ENCODE measurements at regions not wholly inside any gene's neighbourhood (a gene's known extent, or its start where the extent isn't known, plus 50 kb on each side); places are given as distances from the start of the nearest gene placed in this dataset.

- Histone ChIP-seq H3K4me2 (ENCODE audit: low read depth, low read length) (no peak overlapping the region), H3K56ac (ENCODE audit: extremely low read depth, insufficient read depth, low read length) (no peak overlapping the region), H4K20me1 (ENCODE audit: insufficient read depth, low read length) (no peaks in the 10 kb centered on the region), H3K36me3 (ENCODE audit: control insufficient read depth, insufficient read depth, low read length) (no peaks in the 10 kb centered on the region), H3K4me3 (ENCODE audit: insufficient read depth, low read depth, low read length) (no peak overlapping the region), H3K4ac (ENCODE audit: low read depth, low read length) (no peak overlapping the region), H4K91ac (ENCODE audit: insufficient read depth, low read depth, low read length) (no peak overlapping the region), H2BK20ac (ENCODE audit: low read depth, low read length) (no peak overlapping the region), H2AFZ (replicated peaks; ENCODE audit: low read length, poor library complexity) (no peak overlapping the region), H3K27me3 (ENCODE audit: control insufficient read depth, insufficient read depth, low read length) (no peaks in the 10 kb centered on the region), H4K8ac (ENCODE audit: low read depth in 2 of 2, low read length in 2 of 2) (no peak overlapping the region), H2BK5ac (ENCODE audit: low read depth, low read length, poor library complexity, severe bottlenecking) (no peak overlapping the region), H4K5ac (ENCODE audit: low read depth, low read length) (no peak overlapping the region), H3K79me1 (ENCODE audit: low read depth in 1 of 2, low read length in 2 of 2) (no peaks in the 10 kb centered on the region), H3K23ac (ENCODE audit: low read depth, low read length) (no peak overlapping the region), H3K18ac (ENCODE audit: low read depth, low read length) (no peak overlapping the region), H2BK15ac (ENCODE audit: low read depth, low read length) (no peak overlapping the region), H2AK5ac (ENCODE audit: low read depth, low read length) (no peak overlapping the region), H3K9me1 (ENCODE audit: insufficient read depth, low read length) (no peaks in the 10 kb centered on the region), H3K4me1 (ENCODE audit: control insufficient read depth, insufficient read depth, low read length) (no peaks in the 10 kb centered on the region), H2BK120ac (ENCODE audit: low read depth, low read length) (no peak overlapping the region), H3K9ac (ENCODE audit: low read depth, low read length) (no peak overlapping the region), H3K27ac (ENCODE audit: insufficient read depth, low read length) (no peak overlapping the region), H2AK9ac (replicated peaks; ENCODE audit: low read depth, low read length, poor library complexity) (no peak overlapping the region), H3K9me3 (ENCODE audit: control insufficient read depth, insufficient read depth, low read length) (peaks cover 5% of the 10 kb centered on the region), H3K14ac (replicated peaks; ENCODE audit: low read depth, low read length) (no peak overlapping the region)
- intact Hi-C loops (cut with micrococcal nuclease) = no loop called here
- no peak for TF ChIP-seq ELK1 (IDR thresholded peaks at IDR 0.05; ENCODE audit: borderline replicate concordance, low read depth, low read length)
- TF ChIP-seq POLR2A (IDR thresholded peaks at IDR 0.05; ENCODE audit: low read depth, low read length) = no peak
- no peak for TF ChIP-seq MAZ (IDR thresholded peaks at IDR 0.05; ENCODE audit: borderline replicate concordance, low read depth, low read length)
- TF ChIP-seq RCOR1 (IDR thresholded peaks at IDR 0.05; ENCODE audit: insufficient replicate concordance, low read length) = no peak
- TF ChIP-seq CHD1 (IDR thresholded peaks at IDR 0.05; ENCODE audit: low read depth, low read length) = no peak
- no peak for TF ChIP-seq MAFK (IDR thresholded peaks at IDR 0.05; ENCODE audit: low read depth, low read length)
- TF ChIP-seq BHLHE40 (IDR thresholded peaks at IDR 0.05; ENCODE audit: low read depth, low read length) = no peak
- no peak for TF ChIP-seq NFE2L2 (IDR thresholded peaks at IDR 0.05; ENCODE audit: low read depth, low read length)
- no peak for TF ChIP-seq FOS (IDR thresholded peaks at IDR 0.05; ENCODE audit: low read depth, low read length)
- no peak for TF ChIP-seq RAD21 (IDR thresholded peaks at IDR 0.05; ENCODE audit: low read length)
- TF ChIP-seq RFX5 (IDR thresholded peaks at IDR 0.05; ENCODE audit: low read depth, low read length) = no peak
- TF ChIP-seq MXI1 (IDR thresholded peaks at IDR 0.05; ENCODE audit: borderline replicate concordance, low read depth, low read length) = no peak
- no peak for TF ChIP-seq CEBPB (IDR thresholded peaks at IDR 0.05; ENCODE audit: low read depth, low read length)
- no peak for TF ChIP-seq CTCF (conservative IDR thresholded peaks at IDR 0.05; ENCODE audit: low read depth, low read length)
- TF ChIP-seq USF2 (IDR thresholded peaks at IDR 0.05; ENCODE audit: low read depth, low read length) = no peak
- TF ChIP-seq SMC3 (IDR thresholded peaks at IDR 0.05; ENCODE audit: low read depth, low read length) = no peak
- no peak for ATAC-seq (ENCODE audit: low read depth)
- dilution Hi-C loops (cut with HindIII; ENCODE audit: low sequenced_read_pairs, unreplicated experiment) = no loop called here
- in situ Hi-C loops (cut with MboI; ENCODE audit: low sequenced_read_pairs) = no loop called here
- ChIA-PET CTCF (no interaction called here), POLR2A (ENCODE audit: unreplicated experiment) (no interaction called here)
- no peak for DNase-seq
- BruUV-seq (replicated peaks) = no TSS peak
Observed at GRCh38 chr13:81848291-81848690, 1507.4 kb upstream of the SPRY2 start.

All from IMR-90 (cell line).